Trophoblast cell (in vitro differentiated cells and primary cell): ENCODE measurements at regions not wholly inside any gene's neighbourhood (a gene's known extent, or its start where the extent isn't known, plus 50 kb on each side); places are given as distances from the start of the nearest gene placed in this dataset.
A peak's percentile ranks its signal among the peaks of the same experiment; 100 is the strongest.

Source experiments
- DNase-seq, 2 donors: peaks; one replicate each; pipeline ENCODE4 v3.0.0-alpha.2; 2016
- H2AFZ ChIP-seq: 2 replicates; pipeline ENCODE4 v1.6.1; 2013; ENCODE audit warnings: low read length, moderate library complexity, mild to moderate bottlenecking; ENCODE audit not compliant: insufficient read depth, poor library complexity
- H2AK5ac ChIP-seq: 2 replicates; pipeline ENCODE4 v1.6.1; 2013; ENCODE audit warnings: mild to moderate bottlenecking, low read length
- H2BK120ac ChIP-seq: 2 replicates; pipeline ENCODE4 v1.6.1; 2013; ENCODE audit warnings: low read length, mild to moderate bottlenecking, moderate library complexity; ENCODE audit not compliant: insufficient read depth, poor library complexity
- H2BK12ac ChIP-seq: 2 replicates; pipeline ENCODE4 v1.6.1; 2013; ENCODE audit warnings: mild to moderate bottlenecking, low read length, moderate library complexity
- H2BK5ac ChIP-seq: 2 replicates; pipeline ENCODE4 v1.6.1; 2013; ENCODE audit warnings: low read length, low read depth, moderate library complexity, mild to moderate bottlenecking; ENCODE audit not compliant: poor library complexity
- H3K14ac ChIP-seq: 2 replicates; pipeline ENCODE4 v1.6.1; 2013; ENCODE audit warnings: mild to moderate bottlenecking, low read length
- H3K18ac ChIP-seq: 2 replicates; pipeline ENCODE4 v1.6.1; 2013; ENCODE audit warnings: mild to moderate bottlenecking, low read length
- H3K23ac ChIP-seq: 2 replicates; pipeline ENCODE4 v1.6.1; 2013; ENCODE audit warnings: low read length
- H3K27ac ChIP-seq: 2 replicates; pipeline ENCODE4 v1.5.1; 2013; ENCODE audit warnings: low read depth, mild to moderate bottlenecking, inconsistent platforms, low read length, moderate library complexity
- H3K27me3 ChIP-seq: 2 replicates; pipeline ENCODE4 v1.6.1; 2013; ENCODE audit warnings: inconsistent platforms, mild to moderate bottlenecking, low read length, moderate library complexity; ENCODE audit not compliant: insufficient read depth
- H3K36me3 ChIP-seq, 2 experiments: 1 replicate in 1 of 2; 2 replicates in 1 of 2; pipeline ENCODE4 v1.6.1; 2013; ENCODE audit warnings: low read length in 2 of 2, mild to moderate bottlenecking in 2 of 2, moderate library complexity in 1 of 2; ENCODE audit not compliant: insufficient read depth in 2 of 2, control insufficient read depth in 1 of 2
- H3K4ac ChIP-seq: 2 replicates; pipeline ENCODE4 v1.6.1; 2013; ENCODE audit warnings: low read depth, mild to moderate bottlenecking, low read length, moderate library complexity
- H3K4me1 ChIP-seq, 2 experiments: 1 replicate in 1 of 2; 2 replicates in 1 of 2; pipeline ENCODE4 v1.6.1; 2013; ENCODE audit warnings: low read length in 2 of 2, mild to moderate bottlenecking in 2 of 2, moderate library complexity in 1 of 2; ENCODE audit not compliant: insufficient read depth in 2 of 2, control insufficient read depth in 1 of 2
- H3K4me2 ChIP-seq: 2 replicates; pipeline ENCODE4 v1.6.1; 2013; ENCODE audit warnings: inconsistent platforms, mild to moderate bottlenecking, low read length, moderate library complexity
- H3K4me3 ChIP-seq: 2 replicates; pipeline ENCODE4 v1.5.1; 2013; ENCODE audit warnings: mild to moderate bottlenecking, low read depth, low read length, inconsistent platforms
- H3K79me1 ChIP-seq: one replicate; pipeline ENCODE4 v1.6.1; 2013; ENCODE audit warnings: low read length
- H3K79me2 ChIP-seq: 2 replicates; pipeline ENCODE4 v1.6.1; 2013; ENCODE audit warnings: low read length, mild to moderate bottlenecking; ENCODE audit not compliant: control insufficient read depth, insufficient read depth, poor library complexity
- H3K9ac ChIP-seq: 2 replicates; pipeline ENCODE4 v1.6.1; 2013; ENCODE audit warnings: mild to moderate bottlenecking, low read length
- H3K9me3 ChIP-seq: 2 replicates; pipeline ENCODE4 v1.6.1; 2013; ENCODE audit warnings: low read depth, mild to moderate bottlenecking, control low read depth, inconsistent platforms, low read length; ENCODE audit not compliant: insufficient read depth
- H4K12ac ChIP-seq: 2 replicates; pipeline ENCODE4 v1.6.1; 2013; ENCODE audit warnings: low read depth, mild to moderate bottlenecking, low read length, moderate library complexity
- H4K8ac ChIP-seq: 2 replicates; pipeline ENCODE4 v1.6.1; 2013; ENCODE audit warnings: low read depth, mild to moderate bottlenecking, low read length, moderate library complexity
- H4K91ac ChIP-seq: one replicate; pipeline ENCODE4 v1.6.1; 2013; ENCODE audit warnings: low read depth, mild to moderate bottlenecking, low read length, moderate library complexity
- WGBS: extraction: QIAGEN DNeasy Blood & Tissue Kit; methylation state at CpG from one replicate; pipeline ENCODE4 v1.1.7; 2013; ENCODE audit warnings: missing lambda C conversion rate; ENCODE audit not compliant: insufficient read length, insufficient coverage; ENCODE audit errors: extremely low coverage; 5-methylcytosine and 5-hydroxymethylcytosine counted together

- H4K8ac ChIP-seq, result no peak overlapping the region
- no peak overlapping the region for H4K91ac ChIP-seq
- H2BK5ac ChIP-seq, result no peak overlapping the region
- H3K4me3 ChIP-seq, result peak overlapping the region; percentile 4
- H3K79me2 ChIP-seq, result no peaks in the 10 kb centered on the region
- H3K14ac ChIP-seq, result no peak overlapping the region
- no peak overlapping the region for H3K4me2 ChIP-seq
- H3K36me3 ChIP-seq, result no peaks in the 10 kb centered on the region
- H3K4ac ChIP-seq, result no peak overlapping the region
- no peak overlapping the region for H3K27ac ChIP-seq
- H2BK120ac ChIP-seq, result no peak overlapping the region
- H2AFZ ChIP-seq, result no peak overlapping the region
- H3K27me3 ChIP-seq, result no peaks in the 10 kb centered on the region
- H4K12ac ChIP-seq, result no peak overlapping the region
- H3K23ac ChIP-seq, result no peak overlapping the region
- H3K79me1 ChIP-seq, result no peaks in the 10 kb centered on the region
- DNase-seq, result no peak
- H3K4me1 ChIP-seq, result no peaks in the 10 kb centered on the region
- H3K9me3 ChIP-seq, result no peaks in the 10 kb centered on the region
- H2AK5ac ChIP-seq, result no peak overlapping the region
- WGBS, result no CpG with 5 or more reads among the region's 5 CpGs
- H3K9ac ChIP-seq, result no peak overlapping the region
- no peak overlapping the region for H2BK12ac ChIP-seq
- H3K18ac ChIP-seq, result no peak overlapping the region
Measured at GRCh38 chr18:42255908-42256765, 301.1 kb downstream of the PIK3C3 start.

GRCh38 chr18:42258301-42258965, 303.4 kb downstream of the PIK3C3 start:
- Histone ChIP-seq H2AFZ (no peak overlapping the region), H3K27me3 (no peaks in the 10 kb centered on the region), H3K79me2 (no peaks in the 10 kb centered on the region), H3K4me2 (no peak overlapping the region), H2AK5ac (no peak overlapping the region), H4K8ac (no peak overlapping the region), H3K4me1 (no peaks in the 10 kb centered on the region), H4K12ac (no peak overlapping the region), H4K91ac (no peak overlapping the region), H3K4me3 (no peak overlapping the region), H3K18ac (no peak overlapping the region), H3K9me3 (no peaks in the 10 kb centered on the region), H2BK120ac (no peak overlapping the region), H2BK5ac (no peak overlapping the region), H2BK12ac (no peak overlapping the region), H3K27ac (no peak overlapping the region), H3K4ac (no peak overlapping the region), H3K14ac (no peak overlapping the region), H3K9ac (no peak overlapping the region), H3K23ac (no peak overlapping the region), H3K79me1 (no peaks in the 10 kb centered on the region), H3K36me3 (no peaks in the 10 kb centered on the region)
- no peak for DNase-seq
- no CpG with 5 or more reads among the region's 2 CpGs for WGBS

GRCh38 chr18:42261731-42262130, 306.7 kb downstream of the PIK3C3 start:
- H3K79me1 ChIP-seq, result no peaks in the 10 kb centered on the region
- H3K4me3 ChIP-seq, result no peak overlapping the region
- H2BK120ac ChIP-seq, result no peak overlapping the region
- no peak overlapping the region for H2BK5ac ChIP-seq
- no peak overlapping the region for H2BK12ac ChIP-seq
- no peaks in the 10 kb centered on the region for H3K36me3 ChIP-seq
- H3K79me2 ChIP-seq, result no peaks in the 10 kb centered on the region
- H3K23ac ChIP-seq, result no peak overlapping the region
- H4K8ac ChIP-seq, result no peak overlapping the region
- H4K12ac ChIP-seq, result no peak overlapping the region
- no peaks in the 10 kb centered on the region for H3K27me3 ChIP-seq
- no peak overlapping the region for H4K91ac ChIP-seq
- no peak overlapping the region for H2AK5ac ChIP-seq
- no peak for DNase-seq
- no peak overlapping the region for H3K4me2 ChIP-seq
- WGBS, result no CpG with 5 or more reads among the region's 1 CpG
- H3K4ac ChIP-seq, result no peak overlapping the region
- H3K4me1 ChIP-seq, result no peaks in the 10 kb centered on the region
- H3K18ac ChIP-seq, result no peak overlapping the region
- no peaks in the 10 kb centered on the region for H3K9me3 ChIP-seq
- no peak overlapping the region for H3K14ac ChIP-seq
- no peak overlapping the region for H3K9ac ChIP-seq
- no peak overlapping the region for H3K27ac ChIP-seq
- no peak overlapping the region for H2AFZ ChIP-seq

- Histone ChIP-seq H3K79me2 (no peaks in the 10 kb centered on the region), H2BK12ac (no peak overlapping the region), H2BK120ac (no peak overlapping the region), H2AFZ (no peak overlapping the region), H3K14ac (no peak overlapping the region), H3K4me1 (peaks cover 0 to 2% of the 10 kb centered on the region in 2 experiments), H3K27me3 (no peaks in the 10 kb centered on the region), H3K36me3 (no peaks in the 10 kb centered on the region), H4K12ac (no peak overlapping the region), H2BK5ac (no peak overlapping the region), H4K91ac (no peak overlapping the region), H3K9me3 (no peaks in the 10 kb centered on the region), H3K4ac (no peak overlapping the region), H3K4me3 (no peak overlapping the region), H3K4me2 (no peak overlapping the region), H3K79me1 (no peaks in the 10 kb centered on the region), H3K27ac (no peak overlapping the region), H2AK5ac (no peak overlapping the region), H3K23ac (no peak overlapping the region), H3K9ac (no peak overlapping the region), H3K18ac (no peak overlapping the region), H4K8ac (no peak overlapping the region)
- DNase-seq, result no peak
Measured at GRCh38 chr18:42264497-42264896, 309.5 kb downstream of the PIK3C3 start.
